ENCODE measurements at regions not wholly inside any gene's neighbourhood (a gene's known extent, or its start where the extent isn't known, plus 50 kb on each side); places are given as distances from the start of the nearest gene placed in this dataset.

DNA sequence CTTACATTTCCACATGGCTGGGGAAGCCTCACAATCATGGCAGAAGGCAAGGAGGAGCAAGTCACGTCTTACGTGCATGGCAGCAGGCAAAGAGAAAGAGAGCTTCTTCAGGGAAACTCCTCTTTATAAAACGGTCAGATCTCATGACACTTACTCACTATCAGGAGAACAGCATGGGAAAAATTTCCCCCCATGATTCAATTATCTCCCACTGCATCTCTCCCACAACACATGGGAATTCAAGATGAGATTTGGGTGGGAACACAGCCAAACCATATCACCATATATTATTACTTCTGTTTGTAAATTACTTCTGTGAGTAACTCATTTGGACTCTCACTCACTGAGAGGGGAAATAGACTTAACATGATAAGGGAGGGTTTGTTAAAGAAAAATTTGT, 1496.8 kb upstream of the TMEM132C start:
- H3K9me3 ChIP-seq = no peaks in the 10 kb centered on the region
- intact Hi-C loops (cut with DNase I) = no loop called here
- no peak overlapping the region for H3K4me3 ChIP-seq
- ATAC-seq (no peak), DNase-seq (no peak)
- no peak overlapping the region for H3K27ac ChIP-seq
- H3K36me3 ChIP-seq = no peaks in the 10 kb centered on the region
- TF ChIP-seq, protein P1, sequence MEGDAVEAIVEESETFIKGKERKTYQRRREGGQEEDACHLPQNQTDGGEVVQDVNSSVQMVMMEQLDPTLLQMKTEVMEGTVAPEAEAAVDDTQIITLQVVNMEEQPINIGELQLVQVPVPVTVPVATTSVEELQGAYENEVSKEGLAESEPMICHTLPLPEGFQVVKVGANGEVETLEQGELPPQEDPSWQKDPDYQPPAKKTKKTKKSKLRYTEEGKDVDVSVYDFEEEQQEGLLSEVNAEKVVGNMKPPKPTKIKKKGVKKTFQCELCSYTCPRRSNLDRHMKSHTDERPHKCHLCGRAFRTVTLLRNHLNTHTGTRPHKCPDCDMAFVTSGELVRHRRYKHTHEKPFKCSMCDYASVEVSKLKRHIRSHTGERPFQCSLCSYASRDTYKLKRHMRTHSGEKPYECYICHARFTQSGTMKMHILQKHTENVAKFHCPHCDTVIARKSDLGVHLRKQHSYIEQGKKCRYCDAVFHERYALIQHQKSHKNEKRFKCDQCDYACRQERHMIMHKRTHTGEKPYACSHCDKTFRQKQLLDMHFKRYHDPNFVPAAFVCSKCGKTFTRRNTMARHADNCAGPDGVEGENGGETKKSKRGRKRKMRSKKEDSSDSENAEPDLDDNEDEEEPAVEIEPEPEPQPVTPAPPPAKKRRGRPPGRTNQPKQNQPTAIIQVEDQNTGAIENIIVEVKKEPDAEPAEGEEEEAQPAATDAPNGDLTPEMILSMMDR (IDR thresholded peaks at IDR 0.05) = no peak
- no peaks in the 10 kb centered on the region for H3K4me1 ChIP-seq
- no peaks in the 10 kb centered on the region for H3K27me3 ChIP-seq

DNA sequence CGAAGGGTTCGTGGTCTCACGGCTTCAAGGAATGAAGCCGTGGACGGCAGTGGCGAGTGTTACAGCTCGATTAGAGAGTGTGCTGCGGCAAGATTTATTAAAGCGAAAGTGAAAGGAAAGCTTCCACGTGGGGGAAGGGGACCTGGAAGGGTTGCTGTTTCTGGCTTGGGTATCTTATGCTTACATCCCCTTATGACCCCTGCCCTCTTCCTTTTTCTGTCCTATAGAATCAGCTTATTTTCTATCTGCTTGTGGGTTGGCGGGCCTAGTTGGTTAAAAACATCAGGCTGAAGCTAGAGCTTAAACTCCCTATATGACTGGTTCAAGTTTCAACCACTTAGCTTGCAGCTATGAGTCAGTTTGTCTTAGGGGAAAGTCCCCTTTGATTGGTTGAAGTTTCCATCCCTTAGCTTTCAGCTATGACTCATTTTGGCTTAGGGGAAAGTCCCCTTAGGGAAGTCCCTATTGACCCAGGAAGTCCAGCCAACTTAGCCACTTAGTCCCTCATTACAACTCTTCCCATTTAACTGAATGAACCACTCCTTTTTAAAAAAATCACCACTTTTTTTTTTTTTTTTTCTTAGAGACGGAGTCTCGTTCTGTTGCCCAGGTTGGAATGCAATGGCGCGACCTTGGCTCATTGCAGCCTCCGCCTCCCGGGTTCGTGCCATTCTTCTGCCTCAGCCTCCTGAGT, 1494.7 kb upstream of the TMEM132C start:
- H3K4me3 ChIP-seq = peak overlapping the region; percentile 6
- no peaks in the 10 kb centered on the region for H3K9me3 ChIP-seq
- H3K27me3 ChIP-seq = no peaks in the 10 kb centered on the region
- ATAC-seq = no peak
- no peak for DNase-seq
- no peak overlapping the region for H3K27ac ChIP-seq
- TF ChIP-seq, protein P1 (IDR thresholded peaks at IDR 0.05) = no peak
- H3K4me1 ChIP-seq = no peaks in the 10 kb centered on the region
- no peaks in the 10 kb centered on the region for H3K36me3 ChIP-seq
- intact Hi-C loops (cut with DNase I) = no loop called here

DNA sequence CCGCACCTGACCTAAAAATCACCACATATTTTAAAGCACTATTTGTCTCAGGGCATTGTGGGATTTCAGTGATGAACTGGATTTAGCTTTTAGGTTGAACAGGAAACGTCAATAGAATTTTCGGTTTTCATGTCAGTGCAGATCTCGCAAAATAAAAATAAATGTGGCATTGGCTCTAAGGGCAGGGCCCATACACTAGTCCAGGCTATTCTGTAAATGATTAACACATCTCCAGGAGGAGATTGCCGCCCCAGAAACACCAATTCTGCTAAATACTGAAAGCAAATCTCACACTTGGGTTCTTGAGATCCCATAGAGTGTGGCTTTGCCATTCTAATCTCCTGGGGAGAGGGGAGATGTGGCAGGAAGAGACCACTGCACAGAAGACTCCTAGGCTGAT, 1494.0 kb upstream of the TMEM132C start:
- Histone ChIP-seq H3K27ac (no peak overlapping the region), H3K4me1 (no peaks in the 10 kb centered on the region), H3K9me3 (no peaks in the 10 kb centered on the region), H3K36me3 (no peaks in the 10 kb centered on the region), H3K27me3 (no peaks in the 10 kb centered on the region), H3K4me3 (no peak overlapping the region)
- no peak for ATAC-seq
- no peak for DNase-seq
- TF ChIP-seq, protein P1 (IDR thresholded peaks at IDR 0.05) = no peak
- intact Hi-C loops (cut with DNase I) = no loop called here

DNA sequence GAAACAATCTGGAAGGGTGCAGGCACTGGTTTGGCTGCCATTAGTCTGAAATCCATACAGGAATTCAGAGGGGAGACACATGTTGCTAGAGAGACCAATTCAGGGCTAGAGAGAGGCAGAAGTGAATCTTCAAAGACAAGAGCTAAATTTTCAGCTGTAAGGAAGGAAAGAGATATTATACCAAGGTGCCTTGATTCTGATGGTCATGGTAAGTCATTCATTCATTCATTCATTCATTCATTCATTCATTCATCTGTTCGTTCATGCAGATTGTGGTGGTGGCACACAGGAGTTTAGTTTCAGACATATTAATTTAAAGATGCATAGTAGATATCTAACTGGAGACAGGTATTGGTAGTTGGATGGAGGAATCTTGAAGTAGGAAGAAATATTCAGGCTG, 1493.5 kb upstream of the TMEM132C start:
- intact Hi-C loops (cut with DNase I) = no loop called here

DNA sequence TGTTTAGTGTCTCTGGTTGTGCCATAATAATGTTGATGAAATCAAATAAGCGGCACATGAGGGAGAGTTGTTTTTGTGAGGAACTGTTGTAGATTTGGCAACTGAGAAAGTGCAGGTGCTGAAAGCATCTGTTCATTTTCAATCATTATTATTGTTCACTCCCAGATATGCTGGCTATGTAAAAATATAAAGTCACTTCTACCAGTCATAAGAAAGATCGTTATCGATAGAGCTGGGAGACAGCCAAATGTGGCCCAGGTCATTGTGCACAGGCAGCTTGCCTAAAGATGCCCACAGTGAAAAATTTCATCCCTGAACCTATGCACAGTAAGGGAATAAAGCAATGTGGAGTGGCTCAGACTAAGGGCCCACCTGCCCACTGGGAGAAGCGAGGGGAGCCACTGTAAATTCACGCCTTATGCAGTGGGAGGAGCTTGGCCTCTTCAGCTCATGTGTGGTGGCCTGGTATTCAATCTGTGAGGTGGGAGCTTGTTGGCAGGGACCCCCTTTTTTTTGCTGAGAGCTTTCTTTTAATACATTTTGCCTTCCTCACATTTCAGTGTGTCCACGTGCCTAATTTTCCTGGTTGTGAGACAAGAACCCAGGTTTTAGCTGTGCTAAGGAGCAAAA, 1490.8 kb upstream of the TMEM132C start:
- no peak for ATAC-seq
- no peaks in the 10 kb centered on the region for H3K36me3 ChIP-seq
- TF ChIP-seq, protein P1 (IDR thresholded peaks at IDR 0.05) = no peak
- DNase-seq = no peak
- no peak overlapping the region for H3K4me3 ChIP-seq
- no peaks in the 10 kb centered on the region for H3K9me3 ChIP-seq
- H3K27ac ChIP-seq = no peak overlapping the region
- H3K27me3 ChIP-seq = no peaks in the 10 kb centered on the region
- H3K4me1 ChIP-seq = no peaks in the 10 kb centered on the region
- intact Hi-C loops (cut with DNase I) = no loop called here

More for the DNA sequence above, 1493.5 kb upstream of the TMEM132C start:
- H3K27ac ChIP-seq = no peak overlapping the region
- TF ChIP-seq, protein P1 (IDR thresholded peaks at IDR 0.05) = no peak
- no peaks in the 10 kb centered on the region for H3K9me3 ChIP-seq
- ATAC-seq = no peak
- no peaks in the 10 kb centered on the region for H3K4me1 ChIP-seq
- H3K36me3 ChIP-seq = no peaks in the 10 kb centered on the region
- H3K4me3 ChIP-seq = no peak overlapping the region
- no peaks in the 10 kb centered on the region for H3K27me3 ChIP-seq
- DNase-seq = no peak

Measured in upper lobe of right lung (tissue), 1 donor.